Astrocyte of the spinal cord (primary cell): ENCODE measurements at regions not wholly inside any gene's neighbourhood (a gene's known extent, or its start where the extent isn't known, plus 50 kb on each side); places are given as distances from the start of the nearest gene placed in this dataset.

Source experiments
- DNase-seq: peaks from one replicate; pipeline ENCODE4 v3.0.0; 2011; ENCODE audit warnings: low read depth, low spot score
- H3K4me3 ChIP-seq: 2 replicates; pipeline ENCODE4 v1.5.1; 2011; ENCODE audit warnings: low read depth, mild to moderate bottlenecking, low read length, moderate library complexity
- in situ Hi-C: cut with HindIII; loops from 2 replicates; pipeline ENCODE4 v1.10.0; 2017; ENCODE audit warnings: low sequenced_read_pairs
- TF ChIP-seq, protein P1 (sequence below): IDR thresholded peaks from 2 replicates; pipeline ENCODE4 v1.5.1; 2012; ENCODE audit warnings: low read depth, mild to moderate bottlenecking, low read length, inconsistent platforms

DNA sequence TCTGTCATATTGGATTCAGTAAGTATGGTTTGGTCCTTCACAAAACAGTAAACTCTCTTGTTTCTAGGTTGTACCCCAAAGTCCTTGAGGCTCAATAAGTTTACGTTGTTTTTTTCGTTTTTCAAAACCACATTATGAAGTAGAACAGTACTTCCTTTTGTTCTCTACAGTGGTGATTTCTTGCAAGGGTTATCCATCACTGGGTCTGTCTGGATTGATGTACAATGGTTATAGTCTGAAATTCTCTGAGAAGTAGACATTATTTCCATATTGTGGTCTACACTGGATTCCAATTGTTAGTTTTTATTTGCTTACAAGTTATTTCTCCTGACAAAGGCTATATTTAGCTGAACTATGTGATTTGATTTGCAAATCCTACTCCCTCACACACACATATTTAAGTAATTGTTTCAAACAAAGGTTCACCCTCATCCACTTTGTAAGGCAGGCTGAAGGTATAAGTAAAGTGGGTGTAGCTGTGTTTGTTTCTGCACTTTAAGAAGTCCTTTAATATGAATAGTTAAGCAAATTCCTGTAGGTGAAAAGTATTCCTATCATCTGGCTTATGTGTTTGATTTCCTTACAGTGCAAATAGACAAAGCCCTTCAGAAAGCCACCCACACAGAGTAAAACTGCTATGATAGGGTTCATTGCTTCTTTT lies 64.2 kb upstream of the MME start:
- TF ChIP-seq, protein P1, sequence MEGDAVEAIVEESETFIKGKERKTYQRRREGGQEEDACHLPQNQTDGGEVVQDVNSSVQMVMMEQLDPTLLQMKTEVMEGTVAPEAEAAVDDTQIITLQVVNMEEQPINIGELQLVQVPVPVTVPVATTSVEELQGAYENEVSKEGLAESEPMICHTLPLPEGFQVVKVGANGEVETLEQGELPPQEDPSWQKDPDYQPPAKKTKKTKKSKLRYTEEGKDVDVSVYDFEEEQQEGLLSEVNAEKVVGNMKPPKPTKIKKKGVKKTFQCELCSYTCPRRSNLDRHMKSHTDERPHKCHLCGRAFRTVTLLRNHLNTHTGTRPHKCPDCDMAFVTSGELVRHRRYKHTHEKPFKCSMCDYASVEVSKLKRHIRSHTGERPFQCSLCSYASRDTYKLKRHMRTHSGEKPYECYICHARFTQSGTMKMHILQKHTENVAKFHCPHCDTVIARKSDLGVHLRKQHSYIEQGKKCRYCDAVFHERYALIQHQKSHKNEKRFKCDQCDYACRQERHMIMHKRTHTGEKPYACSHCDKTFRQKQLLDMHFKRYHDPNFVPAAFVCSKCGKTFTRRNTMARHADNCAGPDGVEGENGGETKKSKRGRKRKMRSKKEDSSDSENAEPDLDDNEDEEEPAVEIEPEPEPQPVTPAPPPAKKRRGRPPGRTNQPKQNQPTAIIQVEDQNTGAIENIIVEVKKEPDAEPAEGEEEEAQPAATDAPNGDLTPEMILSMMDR: no peak
- in situ Hi-C loops: no loop called here

DNA sequence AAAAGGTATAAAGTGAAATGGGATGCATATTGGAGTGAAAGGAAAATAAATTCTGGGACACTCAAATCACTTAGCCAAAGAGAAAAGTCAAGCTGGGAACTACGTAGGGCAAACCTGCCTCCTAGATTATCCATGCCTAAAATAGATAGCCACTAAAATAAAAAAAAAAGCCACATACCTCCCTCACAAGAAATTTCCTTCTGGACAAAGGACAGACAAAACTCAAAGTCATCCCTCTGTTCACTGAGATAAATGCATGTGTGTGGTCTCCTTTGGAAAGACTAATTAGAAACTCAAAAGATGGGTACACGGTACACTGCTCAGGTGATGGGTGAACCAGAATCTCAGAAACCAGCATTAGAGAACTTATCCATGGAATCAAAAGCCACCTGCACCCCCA lies 65.2 kb upstream of the MME start:
- in situ Hi-C loops: no loop called here
- no peak for DNase-seq
- H3K4me3 ChIP-seq: no peak overlapping the region
- TF ChIP-seq, protein P1: no peak

More for the DNA sequence above, 64.2 kb upstream of the MME start:
- DNase-seq: peak; percentile 16
- no peak overlapping the region for H3K4me3 ChIP-seq

DNA sequence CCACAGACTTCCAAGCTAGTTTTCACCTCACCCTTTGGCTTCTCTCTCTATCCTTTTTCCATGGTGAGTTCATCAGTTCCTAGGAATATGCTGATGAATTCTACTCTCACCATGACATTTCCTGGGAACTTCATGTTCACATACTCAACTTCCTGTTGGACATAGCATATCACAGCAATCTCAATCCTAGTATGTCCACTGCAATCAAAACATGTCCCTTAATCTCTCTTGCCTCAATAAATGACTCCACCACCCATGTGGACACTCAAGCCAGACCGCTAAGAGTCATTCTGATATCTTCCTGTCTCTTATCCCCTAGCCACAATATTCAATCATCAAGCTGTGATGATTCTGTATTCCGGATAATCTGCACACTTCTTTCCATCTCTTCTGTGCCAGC lies 66.7 kb upstream of the MME start:
- in situ Hi-C loops: no loop called here
- no peak overlapping the region for H3K4me3 ChIP-seq
- DNase-seq: no peak
- TF ChIP-seq, protein P1: no peak

DNA sequence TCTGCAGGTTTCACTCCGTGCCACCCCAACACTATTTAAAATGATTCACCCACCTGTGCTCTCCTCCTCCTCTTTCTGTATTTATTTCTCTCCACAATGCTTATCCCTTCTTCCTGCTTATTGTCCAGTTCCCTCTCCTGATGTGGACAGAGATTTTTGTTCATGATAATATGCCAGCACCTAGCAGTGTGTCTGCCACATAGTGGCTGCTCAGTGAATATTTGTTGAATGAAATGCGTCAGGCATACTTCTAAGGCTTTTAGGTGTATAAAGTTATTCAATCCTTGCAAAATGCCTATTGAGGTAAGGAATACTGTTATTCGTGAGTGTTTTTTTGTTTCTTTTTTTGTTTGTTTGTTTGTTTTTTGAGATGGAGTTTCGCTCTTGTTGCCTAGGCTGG lies 67.5 kb upstream of the MME start:
- TF ChIP-seq, protein P1: no peak
- no peak overlapping the region for H3K4me3 ChIP-seq
- in situ Hi-C loops: no loop called here
- no peak for DNase-seq

DNA sequence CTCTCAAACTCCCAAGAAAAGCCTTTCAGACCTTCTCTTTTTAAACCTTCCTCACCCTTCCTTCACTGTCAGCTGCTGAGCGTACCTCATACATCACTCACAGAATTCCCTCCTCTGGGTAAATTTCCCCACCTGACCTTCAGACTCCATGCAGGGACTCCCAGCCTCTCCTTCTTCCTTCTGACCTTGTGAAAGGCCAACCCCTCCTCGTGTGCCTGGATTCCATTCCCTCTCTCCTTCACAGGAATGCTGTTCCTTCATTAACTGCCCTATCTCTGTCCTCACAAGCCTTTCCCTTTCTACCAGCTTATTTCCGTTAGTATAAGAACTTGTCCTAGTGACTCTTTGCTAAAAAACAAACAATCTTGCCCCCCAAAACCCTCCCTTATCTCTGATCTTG lies 69.7 kb upstream of the MME start:
- DNase-seq: no peak
- in situ Hi-C loops: no loop called here
- TF ChIP-seq, protein P1: no peak
- H3K4me3 ChIP-seq: no peak overlapping the region

DNA sequence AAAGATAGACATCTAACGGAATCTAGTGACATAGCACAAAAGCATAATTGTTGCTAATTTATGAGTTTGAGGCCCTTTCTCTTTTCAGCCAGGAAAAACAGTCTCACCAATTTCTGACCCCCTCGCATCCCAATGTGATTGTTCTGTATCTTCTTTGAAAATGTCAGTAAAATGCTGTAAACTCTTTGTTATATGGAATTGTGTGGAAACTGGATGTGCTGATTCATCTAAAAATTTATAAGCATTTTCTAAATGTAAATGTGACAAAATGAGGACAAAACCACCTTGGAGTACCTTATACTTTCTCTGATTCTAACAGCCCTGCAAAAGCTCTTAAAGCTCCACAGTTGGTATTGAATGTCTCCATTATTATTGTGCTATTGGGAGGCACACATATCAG lies 70.9 kb upstream of the MME start:
- no peak for DNase-seq
- in situ Hi-C loops: no loop called here
- TF ChIP-seq, protein P1: no peak
- no peak overlapping the region for H3K4me3 ChIP-seq
